ENCODE measurements at regions not wholly inside any gene's neighbourhood (a gene's known extent, or its start where the extent isn't known, plus 50 kb on each side); places are given as distances from the start of the nearest gene placed in this dataset.

DNA sequence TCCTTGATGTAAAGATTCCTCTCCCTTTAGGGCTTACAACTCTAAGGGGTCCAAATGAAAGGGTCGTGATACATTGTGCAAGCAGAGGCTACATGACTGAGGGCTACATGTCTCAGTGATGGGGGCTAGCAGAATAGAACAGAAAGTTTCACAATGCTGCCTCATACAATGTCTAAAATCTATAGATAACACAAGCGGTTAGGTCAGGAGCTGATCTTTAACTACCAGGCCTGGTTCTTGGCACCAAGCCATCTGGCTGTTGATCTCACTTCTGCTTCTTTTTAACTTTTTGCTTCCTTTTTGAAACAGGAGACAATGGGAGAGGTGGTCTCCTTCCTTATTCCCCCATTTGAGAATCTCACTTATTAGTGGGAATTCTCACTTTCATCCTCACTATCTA, 710.2 kb downstream of the AMY1C start:
- TF ChIP-seq, protein P1, sequence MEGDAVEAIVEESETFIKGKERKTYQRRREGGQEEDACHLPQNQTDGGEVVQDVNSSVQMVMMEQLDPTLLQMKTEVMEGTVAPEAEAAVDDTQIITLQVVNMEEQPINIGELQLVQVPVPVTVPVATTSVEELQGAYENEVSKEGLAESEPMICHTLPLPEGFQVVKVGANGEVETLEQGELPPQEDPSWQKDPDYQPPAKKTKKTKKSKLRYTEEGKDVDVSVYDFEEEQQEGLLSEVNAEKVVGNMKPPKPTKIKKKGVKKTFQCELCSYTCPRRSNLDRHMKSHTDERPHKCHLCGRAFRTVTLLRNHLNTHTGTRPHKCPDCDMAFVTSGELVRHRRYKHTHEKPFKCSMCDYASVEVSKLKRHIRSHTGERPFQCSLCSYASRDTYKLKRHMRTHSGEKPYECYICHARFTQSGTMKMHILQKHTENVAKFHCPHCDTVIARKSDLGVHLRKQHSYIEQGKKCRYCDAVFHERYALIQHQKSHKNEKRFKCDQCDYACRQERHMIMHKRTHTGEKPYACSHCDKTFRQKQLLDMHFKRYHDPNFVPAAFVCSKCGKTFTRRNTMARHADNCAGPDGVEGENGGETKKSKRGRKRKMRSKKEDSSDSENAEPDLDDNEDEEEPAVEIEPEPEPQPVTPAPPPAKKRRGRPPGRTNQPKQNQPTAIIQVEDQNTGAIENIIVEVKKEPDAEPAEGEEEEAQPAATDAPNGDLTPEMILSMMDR (IDR thresholded peaks at IDR 0.05; ENCODE audit: borderline replicate concordance, extremely low read depth, low read length, poor library complexity, severe bottlenecking): no peak
- no peak for TF ChIP-seq EZH2 (IDR thresholded peaks at IDR 0.05; ENCODE audit: borderline replicate concordance, low read depth, low read length, severe bottlenecking)
